ENCODE measurements at regions not wholly inside any gene's neighbourhood (a gene's known extent, or its start where the extent isn't known, plus 50 kb on each side); places are given as distances from the start of the nearest gene placed in this dataset.

GRCh38 chr3:103752986-103753385 is 1318.2 kb downstream of the ZPLD1 start:
- TF ChIP-seq EZH2 (IDR thresholded peaks at IDR 0.05; ENCODE audit: low read length) (no peak), CTCF (optimal IDR thresholded peaks at IDR 0.05 in 1 of 3, IDR thresholded peaks at IDR 0.05 in 1 of 3, conservative IDR thresholded peaks at IDR 0.05 in 1 of 3; ENCODE audit: extremely low read depth in 1 of 3, insufficient read depth in 2 of 3, low read length in 3 of 3) (no peak)
